Endothelial cell of umbilical vein (primary cell): ENCODE measurements at regions not wholly inside any gene's neighbourhood (a gene's known extent, or its start where the extent isn't known, plus 50 kb on each side); places are given as distances from the start of the nearest gene placed in this dataset.

Source experiments
- BruUV-seq: library from RNA; stranded (reverse); fragments of 400-500 nt; replicated peaks from 2 replicates; lab custom pipeline; 2021; lab: Mats Ljungman, UMichigan
- CTCF ChIA-PET: fragments of 300-600, 350-600 bp; sonication (Branson Sonifier 250); formaldehyde crosslinking; loops from one replicate; lab custom pipeline; 2021; ENCODE audit warnings: antibody characterized with exemption, inconsistent platforms; lab: Charles Lee
- POLR2A ChIA-PET: fragments of 300-600, 350-600 bp; sonication (Branson Sonifier 250); formaldehyde crosslinking; loops from one replicate; lab custom pipeline; 2021; ENCODE audit warnings: antibody characterized with exemption, inconsistent platforms; lab: Charles Lee
- DNase-seq: peaks from one replicate; pipeline ENCODE4 v3.0.0-alpha.2; 2011; ENCODE audit warnings: low read depth, low spot score
- FAIRE-seq: peaks from 2 replicates; lab custom pipeline; 2011; peaks lifted over from hg19 to GRCh38; lab: Jason Lieb, UNC
- H2AFZ ChIP-seq: 2 replicates; pipeline ENCODE4 v1.6.0; 2012; ENCODE audit warnings: low read depth, low read length, control low read depth, inconsistent platforms
- H3K27ac ChIP-seq: 2 replicates; pipeline ENCODE4 v1.5.1; 2011; ENCODE audit warnings: low read depth, mild to moderate bottlenecking, control low read depth, low read length, moderate library complexity; ENCODE audit not compliant: insufficient read depth
- H3K27me3 ChIP-seq, 2 experiments: 2 replicates each; pipeline versions ENCODE4 v1.6.0 to v1.6.1; 2011; ENCODE audit warnings: low read length in 2 of 2, mixed read lengths in 1 of 2; ENCODE audit not compliant: control insufficient read depth in 2 of 2, insufficient read depth in 2 of 2
- H3K36me3 ChIP-seq, 2 experiments: 2 replicates in 1 of 2; 3 replicates in 1 of 2; pipeline ENCODE4 v1.5.1; 2011; ENCODE audit warnings: low read length in 2 of 2, mild to moderate bottlenecking in 1 of 2, moderate library complexity in 1 of 2; ENCODE audit not compliant: control insufficient read depth in 2 of 2, insufficient read depth in 2 of 2; ENCODE audit errors: extremely low read depth in 1 of 2
- H3K4me1 ChIP-seq: 3 replicates; pipeline ENCODE4 v1.5.1; 2011; ENCODE audit warnings: mild to moderate bottlenecking, low read length; ENCODE audit not compliant: control insufficient read depth, insufficient read depth; ENCODE audit errors: extremely low read depth
- H3K4me2 ChIP-seq: 2 replicates; pipeline ENCODE4 v1.6.1; 2011; ENCODE audit warnings: low read length, control low read depth, mixed read lengths; ENCODE audit not compliant: insufficient read depth
- H3K4me3 ChIP-seq, 3 experiments: fragments of 200-600 bp in 1 of 3; sonication (generic), shearing (Covaris generic) in 1 of 3; replicated peaks in 1 of 3; 2 replicates each; pipeline ENCODE4 v1.5.1; 2011 to 2016; ENCODE audit warnings: control low read depth in 3 of 3, low read length in 3 of 3, mild to moderate bottlenecking in 2 of 3, inconsistent platforms in 1 of 3, low read depth in 1 of 3, moderate library complexity in 1 of 3; ENCODE audit not compliant: insufficient read depth in 1 of 3
- H3K79me2 ChIP-seq: 2 replicates; pipeline ENCODE4 v1.6.0; 2012; ENCODE audit warnings: low read length, inconsistent platforms; ENCODE audit not compliant: control insufficient read depth, insufficient read depth
- H3K9ac ChIP-seq: replicated peaks from 2 replicates; pipeline ENCODE3; 2011; ENCODE audit warnings: low read length, control low read depth; ENCODE audit not compliant: insufficient read depth; ENCODE audit errors: extremely low read depth
- H3K9me1 ChIP-seq: replicated peaks from 3 replicates; pipeline ENCODE4 v1.6.0; 2011; ENCODE audit warnings: mild to moderate bottlenecking, low read length; ENCODE audit not compliant: control insufficient read depth, insufficient read depth; ENCODE audit errors: extremely low read depth
- H3K9me3 ChIP-seq: replicated peaks from 2 replicates; pipeline ENCODE4 v1.5.1; 2012; ENCODE audit warnings: low read length, inconsistent platforms; ENCODE audit not compliant: control insufficient read depth, insufficient read depth
- H4K20me1 ChIP-seq: replicated peaks from 2 replicates; pipeline ENCODE3; 2011; ENCODE audit warnings: mild to moderate bottlenecking, low read length; ENCODE audit not compliant: control insufficient read depth, insufficient read depth; ENCODE audit errors: extremely low read depth
- EZH2 ChIP-seq: IDR thresholded peaks from 2 replicates; pipeline ENCODE4 v1.6.1; 2012; ENCODE audit warnings: borderline replicate concordance, low read depth, mild to moderate bottlenecking, moderate library complexity, low read length, inconsistent platforms; ENCODE audit not compliant: severe bottlenecking
- FOS ChIP-seq: IDR thresholded peaks from 2 replicates; pipeline ENCODE4 v1.6.1; 2011; ENCODE audit warnings: mild to moderate bottlenecking, low read length, moderate library complexity, borderline replicate concordance; ENCODE audit not compliant: insufficient read depth
- GATA2 ChIP-seq: IDR thresholded peaks from 2 replicates; pipeline ENCODE4 v1.7.0; 2011; ENCODE audit warnings: low read depth, mild to moderate bottlenecking, moderate library complexity, mixed read lengths, low read length; ENCODE audit not compliant: insufficient read length, insufficient read depth
- JUN ChIP-seq: IDR thresholded peaks from 2 replicates; pipeline ENCODE4 v1.6.1; 2011; ENCODE audit warnings: borderline replicate concordance, low read depth; ENCODE audit not compliant: insufficient read length, insufficient read depth
- MYC ChIP-seq: IDR thresholded peaks from one replicate; pipeline ENCODE4 v1.6.1; 2011; ENCODE audit warnings: mild to moderate bottlenecking, low read depth, low read length
- POLR2A ChIP-seq: IDR thresholded peaks from 2 replicates; pipeline ENCODE4 v1.6.1; 2012; ENCODE audit warnings: low read depth, mild to moderate bottlenecking, control low read depth, low read length
- POLR2AphosphoS5 ChIP-seq: IDR thresholded peaks from 2 replicates; pipeline ENCODE4 v1.6.1; 2012; ENCODE audit warnings: low read depth, mild to moderate bottlenecking, control low read depth, low read length, moderate library complexity; ENCODE audit not compliant: insufficient read depth
- dilution Hi-C: fragments of 300-500 bp; cut with MboI; formaldehyde crosslinking; loops from one replicate; pipeline ENCODE4 v1.15.0; 2019; ENCODE audit warnings: low sequenced_read_pairs; ENCODE audit not compliant: extremely low pct_ligation_motif_present
- intact Hi-C: fragments of 100-400 bp; cut with micrococcal nuclease; formaldehyde crosslinking; loops from one replicate; pipeline ENCODE4 v1.10.0; 2022
- TF ChIP-seq, protein P1 (sequence below), 2 donors: IDR thresholded peaks; 1 replicate in 1 of 2; 2 replicates in 1 of 2; pipeline ENCODE4 v1.5.1; 2011; ENCODE audit warnings: low read length in 2 of 2, mild to moderate bottlenecking in 2 of 2, moderate library complexity in 2 of 2, control low read depth in 1 of 2, inconsistent platforms in 1 of 2, low read depth in 1 of 2; ENCODE audit not compliant: insufficient read depth in 1 of 2; ENCODE audit errors: extremely low read depth in 1 of 2
- TF ChIP-seq, protein P2 (sequence below): IDR thresholded peaks from 2 replicates; pipeline ENCODE4 v1.6.1; 2011; ENCODE audit not compliant: insufficient read depth, insufficient read length

DNA sequence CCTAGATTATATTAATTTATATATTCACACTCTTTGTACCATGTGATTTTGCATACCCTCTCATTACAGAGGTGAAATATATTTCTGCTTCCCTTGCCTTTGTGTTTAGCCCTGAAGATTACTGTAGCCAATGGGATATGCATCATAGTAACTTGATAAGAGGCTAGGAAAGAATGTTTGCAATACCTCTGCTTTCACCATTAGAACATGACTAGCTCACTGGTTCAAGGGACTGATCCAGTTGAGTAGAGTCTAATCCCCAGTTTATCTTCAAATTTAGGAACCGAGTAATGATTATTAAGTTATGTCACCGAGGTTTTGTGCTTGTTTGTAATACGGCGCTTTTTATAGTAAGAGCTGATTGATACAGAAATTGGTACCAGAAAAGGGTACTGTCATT lies 552.6 kb upstream of the GJE1 start:
- Histone ChIP-seq H3K4me3 (no peak overlapping the region), H3K4me2 (no peak overlapping the region), H3K79me2 (no peaks in the 10 kb centered on the region), H3K9me1 (no peaks in the 10 kb centered on the region), H3K9me3 (no peaks in the 10 kb centered on the region), H3K27ac (no peak overlapping the region), H3K9ac (no peak overlapping the region), H3K36me3 (no peaks in the 10 kb centered on the region), H4K20me1 (no peaks in the 10 kb centered on the region), H2AFZ (no peak overlapping the region), H3K4me1 (no peaks in the 10 kb centered on the region), H3K27me3 (no peaks in the 10 kb centered on the region)
- DNase-seq (no peak), FAIRE-seq (no peak)
- BruUV-seq, result no TSS peak
- dilution Hi-C loops (no loop called here), intact Hi-C loops (no loop called here)
- TF ChIP-seq FOS, result no peak
- TF ChIP-seq EZH2, result no peak
- no peak for TF ChIP-seq GATA2
- no peak for TF ChIP-seq JUN
- TF ChIP-seq MYC, result no peak
- CTCF ChIA-PET, result interaction anchor here (0.9 to 1.3 kb wide), 2 partner anchors 81 to 253 kb away, joined by 3 read pairs; no protein-coding TSS in a partner anchor
- POLR2A ChIA-PET, result no interaction called here

DNA sequence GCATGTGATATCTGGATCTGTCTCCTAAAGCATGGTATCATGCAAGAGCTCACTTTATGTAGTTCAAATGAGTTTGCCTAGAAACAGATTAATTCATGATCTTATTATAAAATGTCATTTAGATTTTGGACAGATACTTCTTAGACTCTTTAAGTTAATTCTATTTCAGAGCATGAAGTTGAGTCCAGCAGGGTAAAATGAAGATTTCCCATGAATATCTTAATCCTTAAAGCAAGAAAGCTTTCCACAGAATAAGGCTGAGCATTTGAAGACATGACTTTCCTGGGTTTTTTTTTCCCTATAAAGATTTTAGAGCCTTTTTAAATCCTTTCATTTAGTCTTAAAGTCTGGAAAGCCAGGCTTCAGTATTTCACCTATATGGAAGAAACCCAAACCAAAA lies 556.0 kb upstream of the GJE1 start:
- Histone ChIP-seq H3K9ac (no peak overlapping the region), H3K4me2 (no peak overlapping the region), H3K27me3 (no peaks in the 10 kb centered on the region), H3K36me3 (no peaks in the 10 kb centered on the region), H2AFZ (no peak overlapping the region), H3K9me3 (no peaks in the 10 kb centered on the region), H3K4me3 (no peak overlapping the region), H3K27ac (no peak overlapping the region), H3K79me2 (no peaks in the 10 kb centered on the region), H3K4me1 (no peaks in the 10 kb centered on the region), H3K9me1 (no peaks in the 10 kb centered on the region), H4K20me1 (no peaks in the 10 kb centered on the region)
- dilution Hi-C loops (no loop called here), intact Hi-C loops (no loop called here)
- POLR2A ChIA-PET, result no interaction called here
- DNase-seq (no peak), FAIRE-seq (no peak)
- CTCF ChIA-PET, result interaction anchor here (1.7 kb wide), 1 partner anchor 1019 kb away, joined by 3 read pairs; no protein-coding TSS in a partner anchor
- BruUV-seq, result no TSS peak
- TF ChIP-seq, protein P1, sequence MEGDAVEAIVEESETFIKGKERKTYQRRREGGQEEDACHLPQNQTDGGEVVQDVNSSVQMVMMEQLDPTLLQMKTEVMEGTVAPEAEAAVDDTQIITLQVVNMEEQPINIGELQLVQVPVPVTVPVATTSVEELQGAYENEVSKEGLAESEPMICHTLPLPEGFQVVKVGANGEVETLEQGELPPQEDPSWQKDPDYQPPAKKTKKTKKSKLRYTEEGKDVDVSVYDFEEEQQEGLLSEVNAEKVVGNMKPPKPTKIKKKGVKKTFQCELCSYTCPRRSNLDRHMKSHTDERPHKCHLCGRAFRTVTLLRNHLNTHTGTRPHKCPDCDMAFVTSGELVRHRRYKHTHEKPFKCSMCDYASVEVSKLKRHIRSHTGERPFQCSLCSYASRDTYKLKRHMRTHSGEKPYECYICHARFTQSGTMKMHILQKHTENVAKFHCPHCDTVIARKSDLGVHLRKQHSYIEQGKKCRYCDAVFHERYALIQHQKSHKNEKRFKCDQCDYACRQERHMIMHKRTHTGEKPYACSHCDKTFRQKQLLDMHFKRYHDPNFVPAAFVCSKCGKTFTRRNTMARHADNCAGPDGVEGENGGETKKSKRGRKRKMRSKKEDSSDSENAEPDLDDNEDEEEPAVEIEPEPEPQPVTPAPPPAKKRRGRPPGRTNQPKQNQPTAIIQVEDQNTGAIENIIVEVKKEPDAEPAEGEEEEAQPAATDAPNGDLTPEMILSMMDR (IDR thresholded peaks at IDR 0.05; ENCODE audit: extremely low read depth in 1 of 2, insufficient read depth in 1 of 2, low read depth in 1 of 2, low read length in 2 of 2), result no peak
- no peak for TF ChIP-seq GATA2
- no peak for TF ChIP-seq POLR2A
- TF ChIP-seq, protein P2, sequence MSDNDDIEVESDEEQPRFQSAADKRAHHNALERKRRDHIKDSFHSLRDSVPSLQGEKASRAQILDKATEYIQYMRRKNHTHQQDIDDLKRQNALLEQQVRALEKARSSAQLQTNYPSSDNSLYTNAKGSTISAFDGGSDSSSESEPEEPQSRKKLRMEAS, result no peak
- TF ChIP-seq POLR2AphosphoS5, result no peak
- TF ChIP-seq JUN, result no peak
- TF ChIP-seq FOS, result no peak
- no peak for TF ChIP-seq MYC
